RWPE2 (cell line): ENCODE measurements at regions not wholly inside any gene's neighbourhood (a gene's known extent, or its start where the extent isn't known, plus 50 kb on each side); places are given as distances from the start of the nearest gene placed in this dataset.

ENCODE experiments used
- ATAC-seq: fragments of 200-7000 bp; cut with Tn5 transposase; 3 replicates; pipeline ENCODE4 v1.9.1; 2021; ENCODE audit warnings: low read depth
- DNase-seq: peaks from one replicate; pipeline ENCODE4 v3.0.0-alpha.2; 2020; ENCODE audit warnings: low spot score
- H3K27ac ChIP-seq: fragments of 450-650 bp; 2 replicates; pipeline ENCODE4 v1.5.1; 2017; ENCODE audit warnings: mild to moderate bottlenecking; ENCODE audit not compliant: poor library complexity, severe bottlenecking
- H3K27me3 ChIP-seq: fragments of 250-450 bp; sonication (Bioruptor Pico); 2 replicates; pipeline ENCODE4 v1.5.1; 2021; ENCODE audit warnings: mild to moderate bottlenecking, moderate library complexity; ENCODE audit not compliant: insufficient read depth, poor library complexity, severe bottlenecking
- H3K36me3 ChIP-seq: fragments of 250-450 bp; sonication (Bioruptor Pico); 2 replicates; pipeline ENCODE4 v1.5.1; 2020; ENCODE audit warnings: low read depth, mild to moderate bottlenecking, moderate library complexity
- H3K4me1 ChIP-seq: fragments of 250-450 bp; sonication (Bioruptor Pico); 2 replicates; pipeline ENCODE4 v1.5.1; 2021; ENCODE audit warnings: mild to moderate bottlenecking, moderate library complexity; ENCODE audit not compliant: insufficient read depth, poor library complexity, severe bottlenecking
- H3K4me3 ChIP-seq: fragments of 250-450 bp; sonication (Bioruptor Pico); 2 replicates; pipeline ENCODE4 v1.5.1; 2021; ENCODE audit warnings: mild to moderate bottlenecking, moderate library complexity; ENCODE audit not compliant: severe bottlenecking
- H3K9me3 ChIP-seq: fragments of 250-450 bp; sonication (Bioruptor Pico); 2 replicates; pipeline ENCODE4 v1.5.1; 2021; ENCODE audit warnings: mild to moderate bottlenecking, moderate library complexity; ENCODE audit not compliant: severe bottlenecking
- TF ChIP-seq, protein P1 (sequence below): fragments of 450-650 bp; IDR thresholded peaks from one replicate; pipeline ENCODE4 v1.5.1; 2017; ENCODE audit warnings: mild to moderate bottlenecking, moderate library complexity; ENCODE audit not compliant: poor library complexity, severe bottlenecking

DNA sequence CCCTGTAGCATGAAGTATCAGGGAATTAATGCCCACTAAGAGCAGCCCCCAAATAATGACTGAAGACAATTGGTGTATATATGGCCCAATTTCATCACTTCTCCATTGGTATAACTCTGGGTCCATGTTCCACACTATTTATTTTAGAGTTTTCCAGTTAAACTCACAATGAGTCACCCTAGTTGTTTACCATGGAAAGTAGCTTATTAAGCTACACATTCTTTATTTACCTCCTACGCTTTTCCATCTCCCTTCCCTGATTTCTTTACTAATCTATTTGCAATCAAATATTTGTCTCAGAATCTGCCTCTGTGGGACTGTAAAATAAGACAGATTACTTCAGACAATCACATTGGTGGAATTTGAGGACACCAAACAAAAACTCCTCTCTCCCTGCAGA lies 655.6 kb downstream of the SORCS1 start:
- H3K27ac ChIP-seq = peak overlapping the region; percentile 98
- no peak for ATAC-seq
- no peaks in the 10 kb centered on the region for H3K27me3 ChIP-seq
- no peak overlapping the region for H3K4me3 ChIP-seq
- TF ChIP-seq, protein P1, sequence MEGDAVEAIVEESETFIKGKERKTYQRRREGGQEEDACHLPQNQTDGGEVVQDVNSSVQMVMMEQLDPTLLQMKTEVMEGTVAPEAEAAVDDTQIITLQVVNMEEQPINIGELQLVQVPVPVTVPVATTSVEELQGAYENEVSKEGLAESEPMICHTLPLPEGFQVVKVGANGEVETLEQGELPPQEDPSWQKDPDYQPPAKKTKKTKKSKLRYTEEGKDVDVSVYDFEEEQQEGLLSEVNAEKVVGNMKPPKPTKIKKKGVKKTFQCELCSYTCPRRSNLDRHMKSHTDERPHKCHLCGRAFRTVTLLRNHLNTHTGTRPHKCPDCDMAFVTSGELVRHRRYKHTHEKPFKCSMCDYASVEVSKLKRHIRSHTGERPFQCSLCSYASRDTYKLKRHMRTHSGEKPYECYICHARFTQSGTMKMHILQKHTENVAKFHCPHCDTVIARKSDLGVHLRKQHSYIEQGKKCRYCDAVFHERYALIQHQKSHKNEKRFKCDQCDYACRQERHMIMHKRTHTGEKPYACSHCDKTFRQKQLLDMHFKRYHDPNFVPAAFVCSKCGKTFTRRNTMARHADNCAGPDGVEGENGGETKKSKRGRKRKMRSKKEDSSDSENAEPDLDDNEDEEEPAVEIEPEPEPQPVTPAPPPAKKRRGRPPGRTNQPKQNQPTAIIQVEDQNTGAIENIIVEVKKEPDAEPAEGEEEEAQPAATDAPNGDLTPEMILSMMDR = no peak
- H3K36me3 ChIP-seq = no peaks in the 10 kb centered on the region
- H3K9me3 ChIP-seq = no peaks in the 10 kb centered on the region
- peaks cover 44% of the 10 kb centered on the region for H3K4me1 ChIP-seq
- DNase-seq = no peak

DNA sequence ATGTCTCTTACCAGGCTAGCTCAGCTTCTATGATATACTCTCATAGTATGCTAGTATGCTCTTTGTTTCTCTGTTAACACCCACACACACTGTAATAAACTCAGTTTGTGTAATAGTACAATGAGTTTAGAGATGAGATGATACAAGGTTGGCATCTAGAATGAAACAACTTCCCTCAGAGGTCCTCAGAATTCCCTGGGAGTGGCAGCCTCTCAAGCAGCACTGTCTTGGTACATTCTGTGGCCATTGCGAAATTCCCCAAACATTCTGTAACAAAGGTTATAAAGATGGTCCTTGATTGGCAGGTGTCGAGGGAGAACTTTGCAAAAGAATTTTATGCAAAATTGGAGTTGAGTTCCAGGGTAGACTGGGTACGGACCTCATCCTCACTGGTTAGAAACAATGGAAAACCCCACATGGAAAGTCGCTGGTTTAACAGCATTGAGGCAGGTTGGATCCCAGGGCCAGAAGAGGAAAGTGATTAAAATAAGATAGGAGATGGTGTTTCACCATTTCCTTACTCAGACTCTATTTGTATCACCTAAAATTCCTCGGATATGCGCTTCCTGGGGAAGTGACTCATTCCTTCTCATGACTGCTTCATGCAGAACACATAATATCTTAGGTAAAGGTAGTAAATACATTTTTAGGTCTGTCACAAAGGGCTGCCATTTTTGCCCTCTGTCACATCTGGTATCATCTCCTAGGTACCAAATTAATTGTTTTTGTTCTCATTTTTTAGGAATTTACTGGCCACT lies 657.8 kb downstream of the SORCS1 start:
- H3K4me3 ChIP-seq = no peak overlapping the region
- H3K27me3 ChIP-seq = no peaks in the 10 kb centered on the region
- no peaks in the 10 kb centered on the region for H3K9me3 ChIP-seq
- peak overlapping the region; percentile 98 for H3K27ac ChIP-seq
- DNase-seq (peak; percentile 69), ATAC-seq (peak; percentile 92)
- H3K4me1 ChIP-seq = peaks cover 38% of the 10 kb centered on the region
- H3K36me3 ChIP-seq = no peaks in the 10 kb centered on the region
- TF ChIP-seq, protein P1 = no peak

DNA sequence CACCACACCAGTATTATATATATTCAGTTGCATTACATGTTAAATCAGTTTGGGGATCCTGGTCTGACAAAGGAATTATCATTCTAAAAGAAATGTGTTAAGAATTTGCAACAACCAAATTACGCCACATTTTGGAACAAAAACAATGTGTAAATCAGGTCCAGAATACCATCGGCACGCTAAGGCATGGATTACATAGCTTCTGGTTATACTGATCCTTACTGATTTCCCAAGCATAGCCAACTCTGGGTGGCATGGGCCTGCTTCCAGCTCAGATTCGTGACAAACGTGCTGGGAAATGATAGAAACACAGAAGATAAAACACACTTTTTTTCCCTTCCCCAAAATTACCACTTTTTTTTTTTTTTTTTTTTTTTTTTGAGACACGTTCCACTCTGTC lies 660.0 kb downstream of the SORCS1 start:
- H3K4me3 ChIP-seq = no peak overlapping the region
- no peaks in the 10 kb centered on the region for H3K9me3 ChIP-seq
- H3K27me3 ChIP-seq = no peaks in the 10 kb centered on the region
- no peaks in the 10 kb centered on the region for H3K36me3 ChIP-seq
- DNase-seq (no peak), ATAC-seq (no peak)
- TF ChIP-seq, protein P1 = no peak
- H3K27ac ChIP-seq = peak overlapping the region; percentile 98
- H3K4me1 ChIP-seq = peaks cover 60% of the 10 kb centered on the region

DNA sequence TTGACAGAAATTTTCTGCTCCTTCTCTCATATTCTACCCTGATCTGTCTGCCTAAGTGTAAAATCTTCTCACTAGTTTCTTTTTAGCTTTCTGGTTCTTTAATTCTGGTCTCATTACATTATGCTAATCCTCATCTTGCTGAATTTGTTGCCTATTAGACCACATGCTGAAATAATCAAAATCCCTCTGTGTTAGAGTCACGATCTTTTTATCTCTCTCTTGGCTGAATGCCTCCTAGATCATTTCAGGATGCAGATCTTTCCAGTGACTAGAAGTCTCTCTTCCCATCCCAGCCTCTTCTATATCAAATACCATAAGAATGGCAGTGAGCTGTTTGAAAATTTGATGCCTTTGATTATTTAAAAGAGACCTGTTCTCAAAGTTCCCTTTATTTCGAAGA lies 661.9 kb downstream of the SORCS1 start:
- TF ChIP-seq, protein P1 = no peak
- ATAC-seq = no peak
- no peak overlapping the region for H3K4me3 ChIP-seq
- DNase-seq = no peak
- H3K27ac ChIP-seq = no peak overlapping the region
- H3K27me3 ChIP-seq = no peaks in the 10 kb centered on the region
- peaks cover 54% of the 10 kb centered on the region for H3K4me1 ChIP-seq
- H3K9me3 ChIP-seq = no peaks in the 10 kb centered on the region
- H3K36me3 ChIP-seq = no peaks in the 10 kb centered on the region

DNA sequence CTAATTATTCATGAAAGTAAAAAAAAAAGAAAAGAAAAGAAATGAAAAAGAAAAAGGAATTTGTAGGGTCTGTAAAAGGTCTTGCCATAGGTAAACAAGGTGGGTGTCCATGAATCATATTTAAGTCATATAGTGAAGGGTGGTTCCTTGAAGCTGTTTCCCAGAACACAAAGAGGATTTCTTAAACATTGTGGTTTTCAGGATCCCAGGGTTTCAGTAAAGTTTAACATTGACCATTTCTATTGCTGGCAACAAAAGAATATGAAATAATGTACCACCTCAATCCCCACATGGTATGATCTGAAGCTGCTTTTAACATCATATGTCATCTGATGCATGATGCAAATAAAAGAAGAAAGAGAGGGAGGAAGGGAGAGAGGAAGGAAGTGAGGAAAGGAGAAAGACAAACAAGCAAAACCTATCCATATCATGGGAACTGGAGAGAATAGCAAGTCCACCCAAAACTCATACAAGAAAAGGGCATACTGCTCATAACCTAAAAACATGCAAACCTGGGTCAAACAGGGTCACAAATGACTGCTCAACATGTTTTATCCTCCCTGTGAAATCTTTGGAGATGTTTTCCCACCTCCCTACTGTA lies 663.5 kb downstream of the SORCS1 start:
- no peaks in the 10 kb centered on the region for H3K27me3 ChIP-seq
- DNase-seq (no peak), ATAC-seq (peak; percentile 67)
- no peaks in the 10 kb centered on the region for H3K36me3 ChIP-seq
- H3K4me3 ChIP-seq = no peak overlapping the region
- no peaks in the 10 kb centered on the region for H3K9me3 ChIP-seq
- TF ChIP-seq, protein P1 = no peak
- peaks cover 38% of the 10 kb centered on the region for H3K4me1 ChIP-seq
- peak overlapping the region; percentile 73 for H3K27ac ChIP-seq
